ENCODE measurements at regions not wholly inside any gene's neighbourhood (a gene's known extent, or its start where the extent isn't known, plus 50 kb on each side); places are given as distances from the start of the nearest gene placed in this dataset.

GRCh38 chr15:58311556-58311955 is 120.2 kb upstream of the LIPC start (continued):
- TF ChIP-seq HMGXB4 (CRISPR knock-in tag; IDR thresholded peaks at IDR 0.05; ENCODE audit: borderline replicate concordance) = no peak
- no peak for TF ChIP-seq JUNB (IDR thresholded peaks at IDR 0.05)

GRCh38 chr15:58312031-58312430 is 119.8 kb upstream of the LIPC start:
- no peak overlapping the region for H3K4me2 ChIP-seq
- TF ChIP-seq SMC3 (IDR thresholded peaks at IDR 0.05) = no peak
- no peak for TF ChIP-seq USF2 (IDR thresholded peaks at IDR 0.05)
- TF ChIP-seq RCOR1 (IDR thresholded peaks at IDR 0.05; ENCODE audit: low read depth, low read length) = no peak
- TF ChIP-seq ZFP36 (IDR thresholded peaks at IDR 0.05; ENCODE audit: borderline replicate concordance, partially characterized antibody) = no peak
- no peak for TF ChIP-seq GATA3 (IDR thresholded peaks at IDR 0.05; ENCODE audit: borderline replicate concordance)
- TF ChIP-seq ZSCAN20 (CRISPR knock-in tag; IDR thresholded peaks at IDR 0.05) = no peak
- no peak for TF ChIP-seq HOXB13 (CRISPR knock-in tag; IDR thresholded peaks at IDR 0.05; ENCODE audit: low read depth)
- FAIRE-seq (no peak), DNase-seq (ENCODE audit: low read depth in 1 of 2, low spot score in 1 of 2) (no peak), ATAC-seq (no peak)
- no peaks in the 10 kb centered on the region for H3K9me3 ChIP-seq
- POLR2A ChIA-PET = no interaction called here
- peaks cover 10% of the 10 kb centered on the region; the same call in 1 of the 3 replicates for H3K4me1 ChIP-seq
- WGBS (ENCODE audit: missing lambda C conversion rate) = 75% methylated on average over 5 of the region's 5 CpGs
- no peak overlapping the region for H3K27ac ChIP-seq
- no peak overlapping the region for H3K4me3 ChIP-seq
- CTCF ChIA-PET = no interaction called here

- CTCF ChIA-PET = interaction anchor here (1.3 kb wide), 1 partner anchor 10 kb away, joined by 4 read pairs; no protein-coding TSS in a partner anchor
- WGBS (ENCODE audit: missing lambda C conversion rate) = 85% methylated on average over 5 of the region's 5 CpGs
- no peak overlapping the region for H3K4me3 ChIP-seq
- H3K4me2 ChIP-seq = no peak overlapping the region
- TF ChIP-seq HEYL (CRISPR knock-in tag; IDR thresholded peaks at IDR 0.05) (no peak), NR3C1 (IDR thresholded peaks at IDR 0.05) (no peak), GATA3 (IDR thresholded peaks at IDR 0.05; ENCODE audit: borderline replicate concordance) (no peak), USF2 (IDR thresholded peaks at IDR 0.05) (peak; percentile 25; the same call in 1 of the 2 replicates)
- FAIRE-seq = no peak
- no peaks in the 10 kb centered on the region for H3K9me3 ChIP-seq
- no peak for ATAC-seq
- no peak for DNase-seq (ENCODE audit: low read depth in 1 of 2, low spot score in 1 of 2)
- H3K27ac ChIP-seq = 0 out of 6 replicates have a peak overlapping the region, but pooled peaks of 1 of the 2 experiments have one; percentile 45
- H3K4me1 ChIP-seq = no peaks in the 10 kb centered on the region
- POLR2A ChIA-PET = no interaction called here
Observed at GRCh38 chr15:58313304-58313703, 118.5 kb upstream of the LIPC start.

GRCh38 chr15:58313810-58314592 is 117.8 kb upstream of the LIPC start:
- no peak overlapping the region for H3K4me2 ChIP-seq
- DNase-seq (ENCODE audit: low read depth in 1 of 2, low spot score in 1 of 2) = no peak
- H3K9me3 ChIP-seq = no peaks in the 10 kb centered on the region
- no peak overlapping the region for H3K4me3 ChIP-seq
- TF ChIP-seq MAZ (IDR thresholded peaks at IDR 0.05; ENCODE audit: borderline replicate concordance, low read depth, low read length) (no peak), HEYL (CRISPR knock-in tag; IDR thresholded peaks at IDR 0.05) (no peak), REST (IDR thresholded peaks at IDR 0.05) (no peak), GATA3 (IDR thresholded peaks at IDR 0.05; ENCODE audit: borderline replicate concordance) (no peak), NPAS2 (CRISPR knock-in tag; IDR thresholded peaks at IDR 0.05; ENCODE audit: borderline replicate concordance) (no peak), HMGXB4 (CRISPR knock-in tag; IDR thresholded peaks at IDR 0.05; ENCODE audit: borderline replicate concordance) (no peak), ZSCAN20 (CRISPR knock-in tag; IDR thresholded peaks at IDR 0.05) (no peak), RNF2 (IDR thresholded peaks at IDR 0.05; ENCODE audit: borderline replicate concordance, low read depth) (no peak)
- no peaks in the 10 kb centered on the region for H3K4me1 ChIP-seq
- POLR2A ChIA-PET = no interaction called here
- 65% methylated on average over 6 of the region's 6 CpGs for WGBS (ENCODE audit: missing lambda C conversion rate)
- ATAC-seq = no peak
- FAIRE-seq = no peak
- CTCF ChIA-PET = interaction anchor here (1.3 kb wide), 1 partner anchor 10 kb away, joined by 4 read pairs; no protein-coding TSS in a partner anchor
- H3K27ac ChIP-seq = 0 out of 6 replicates have a peak overlapping the region, but pooled peaks of 1 of the 2 experiments have one; percentile 45
